Transverse colon (tissue), 4 donors: ENCODE measurements at regions not wholly inside any gene's neighbourhood (a gene's known extent, or its start where the extent isn't known, plus 50 kb on each side); places are given as distances from the start of the nearest gene placed in this dataset.

Experiments
- DNase-seq: peaks from one replicate; pipeline ENCODE4 v3.0.0-alpha.2; 2019
- H3K27ac ChIP-seq, 4 donors: fragments of 200-600 bp; sonication (generic); 2 replicates each; pipeline ENCODE4 v1.5.1; 2016 to 2018; ENCODE audit warnings: inconsistent platforms in 4 of 4
- H3K27me3 ChIP-seq: fragments of 200-600 bp; sonication (generic); 2 replicates; pipeline ENCODE4 v1.5.1; 2017; ENCODE audit warnings: inconsistent platforms
- H3K36me3 ChIP-seq, 4 donors: fragments of 200-600 bp; sonication (generic); 2 replicates each; pipeline ENCODE4 v1.5.1; 2017 to 2019; ENCODE audit warnings: inconsistent platforms in 4 of 4
- H3K4me1 ChIP-seq, 4 donors: fragments of 200-600 bp; sonication (generic); 2 replicates each; pipeline ENCODE4 v1.5.1; 2017 to 2020; ENCODE audit warnings: inconsistent platforms in 4 of 4
- H3K4me3 ChIP-seq, 4 donors: fragments of 200-600 bp; sonication (generic); 1 replicate in 1 of 4; 2 replicates in 3 of 4; pipeline versions ENCODE4 v1.5.1 to v1.6.1; 2017 to 2019; ENCODE audit warnings: inconsistent platforms in 4 of 4
- H3K9me3 ChIP-seq, 2 donors: fragments of 200-600 bp; sonication (generic); 2 replicates each; pipeline ENCODE4 v1.5.1; 2017 to 2019; ENCODE audit warnings: inconsistent platforms in 2 of 2
- EP300 ChIP-seq: sonication (generic); formaldehyde crosslinking; IDR thresholded peaks from one replicate; pipeline ENCODE4 v1.6.1; 2017; ENCODE audit warnings: antibody characterized with exemption, low read depth
- POLR2A ChIP-seq: fragments of 450-650 bp; IDR thresholded peaks from one replicate; pipeline ENCODE4 v1.6.1; 2016; ENCODE audit warnings: antibody characterized with exemption, mild to moderate bottlenecking, moderate library complexity
- POLR2AphosphoS5 ChIP-seq, 3 donors: sonication (generic); formaldehyde crosslinking; IDR thresholded peaks; one replicate each; pipeline ENCODE4 v1.6.1; 2016; ENCODE audit warnings: antibody characterized with exemption in 3 of 3
- WGBS, 2 donors: methylation state at CpG; one replicate each; pipeline ENCODE4 v1.1.5; 2018; ENCODE audit warnings: low coverage in 1 of 2; 5-methylcytosine and 5-hydroxymethylcytosine counted together
- in situ Hi-C, 4 donors: fragments of 200-750 bp; cut with MboI; loops; one replicate each; pipeline versions ENCODE4 v1.15.0 to v1.15.1; 2017; ENCODE audit warnings: low sequenced_read_pairs in 3 of 4, low pct_ligation_motif_present in 1 of 4, low pct_unique_long_range_greater_than_20kb in 1 of 4
- intact Hi-C: fragments of 100-400 bp; cut with DNase I; formaldehyde crosslinking; loops from one replicate; pipeline ENCODE4 v1.15.1; 2023; ENCODE audit warnings: low total_unique reads
- TF ChIP-seq, protein P1 (sequence below), 5 experiments: fragments of 200-600 bp in 3 of 5; fragments of 450-650 bp in 2 of 5; sonication (generic) in 3 of 5; IDR thresholded peaks; 1 replicate in 2 of 5; 2 replicates in 3 of 5; pipeline ENCODE4 v1.5.1; 2016 to 2017; ENCODE audit warnings: antibody characterized with exemption in 5 of 5, inconsistent platforms in 3 of 5, mild to moderate bottlenecking in 2 of 5, moderate library complexity in 1 of 5

DNA sequence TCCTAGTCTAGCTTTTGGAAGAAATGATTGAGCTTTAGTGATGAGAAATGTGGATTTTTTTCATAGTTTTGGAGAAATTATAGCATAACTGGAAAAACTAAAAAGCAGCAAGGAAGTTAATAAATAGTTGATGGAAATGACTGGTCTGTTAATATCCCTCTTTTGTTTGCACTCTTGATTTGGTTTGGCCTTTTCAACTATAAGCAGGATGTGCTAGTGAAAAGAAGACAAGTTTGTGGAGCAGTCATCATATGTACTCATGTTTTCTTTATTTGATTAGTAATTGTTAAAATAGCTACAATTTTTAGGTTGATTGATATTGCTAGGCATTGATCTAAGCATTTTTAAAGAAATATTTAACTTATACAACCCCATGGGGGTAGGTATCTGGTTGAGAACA, 374.7 kb downstream of the TAF11L14 start:
- no peaks in the 10 kb centered on the region for H3K9me3 ChIP-seq
- H3K4me1 ChIP-seq: no peaks in the 10 kb centered on the region
- no peak overlapping the region for H3K27ac ChIP-seq
- H3K27me3 ChIP-seq: no peaks in the 10 kb centered on the region
- DNase-seq: no peak
- intact Hi-C loops (no loop called here), in situ Hi-C loops (no loop called here)
- no peak for TF ChIP-seq EP300
- TF ChIP-seq, protein P1, sequence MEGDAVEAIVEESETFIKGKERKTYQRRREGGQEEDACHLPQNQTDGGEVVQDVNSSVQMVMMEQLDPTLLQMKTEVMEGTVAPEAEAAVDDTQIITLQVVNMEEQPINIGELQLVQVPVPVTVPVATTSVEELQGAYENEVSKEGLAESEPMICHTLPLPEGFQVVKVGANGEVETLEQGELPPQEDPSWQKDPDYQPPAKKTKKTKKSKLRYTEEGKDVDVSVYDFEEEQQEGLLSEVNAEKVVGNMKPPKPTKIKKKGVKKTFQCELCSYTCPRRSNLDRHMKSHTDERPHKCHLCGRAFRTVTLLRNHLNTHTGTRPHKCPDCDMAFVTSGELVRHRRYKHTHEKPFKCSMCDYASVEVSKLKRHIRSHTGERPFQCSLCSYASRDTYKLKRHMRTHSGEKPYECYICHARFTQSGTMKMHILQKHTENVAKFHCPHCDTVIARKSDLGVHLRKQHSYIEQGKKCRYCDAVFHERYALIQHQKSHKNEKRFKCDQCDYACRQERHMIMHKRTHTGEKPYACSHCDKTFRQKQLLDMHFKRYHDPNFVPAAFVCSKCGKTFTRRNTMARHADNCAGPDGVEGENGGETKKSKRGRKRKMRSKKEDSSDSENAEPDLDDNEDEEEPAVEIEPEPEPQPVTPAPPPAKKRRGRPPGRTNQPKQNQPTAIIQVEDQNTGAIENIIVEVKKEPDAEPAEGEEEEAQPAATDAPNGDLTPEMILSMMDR (IDR thresholded peaks at IDR 0.05): no peak
- no peak for TF ChIP-seq POLR2AphosphoS5 (IDR thresholded peaks at IDR 0.05)
- no peak for TF ChIP-seq POLR2A
- no peaks in the 10 kb centered on the region for H3K36me3 ChIP-seq
- H3K4me3 ChIP-seq: no peak overlapping the region

DNA sequence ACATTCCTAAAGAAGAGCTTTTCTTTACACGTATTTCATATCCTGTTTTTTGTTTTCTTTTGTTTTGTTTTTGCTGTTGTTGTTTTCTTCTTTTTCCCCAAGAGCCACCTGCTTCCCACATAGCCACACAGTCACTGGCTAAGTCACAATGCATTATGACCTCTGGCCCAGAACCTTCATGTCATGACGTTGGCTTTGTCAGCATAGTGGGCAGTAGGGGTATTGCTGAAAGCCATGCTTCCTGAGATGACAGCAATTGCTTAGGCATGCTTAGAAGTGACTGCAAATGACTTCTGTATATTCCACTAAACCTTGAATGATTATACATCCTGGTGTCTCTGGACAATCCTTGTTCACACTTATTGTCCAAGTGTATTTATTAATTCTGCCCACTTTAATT, 375.8 kb downstream of the TAF11L14 start:
- Histone ChIP-seq H3K36me3 (no peaks in the 10 kb centered on the region), H3K27me3 (no peaks in the 10 kb centered on the region), H3K4me1 (no peaks in the 10 kb centered on the region), H3K9me3 (no peaks in the 10 kb centered on the region), H3K27ac (no peak overlapping the region), H3K4me3 (no peak overlapping the region)
- intact Hi-C loops (no loop called here), in situ Hi-C loops (no loop called here)
- TF ChIP-seq POLR2A (no peak), POLR2AphosphoS5 (IDR thresholded peaks at IDR 0.05) (no peak), EP300 (no peak)
- TF ChIP-seq, protein P1 (IDR thresholded peaks at IDR 0.05): no peak
- DNase-seq: no peak
- 51 to 62% methylated on average over 1 to 2 of the region's 2 CpGs for WGBS, 2 donors

DNA sequence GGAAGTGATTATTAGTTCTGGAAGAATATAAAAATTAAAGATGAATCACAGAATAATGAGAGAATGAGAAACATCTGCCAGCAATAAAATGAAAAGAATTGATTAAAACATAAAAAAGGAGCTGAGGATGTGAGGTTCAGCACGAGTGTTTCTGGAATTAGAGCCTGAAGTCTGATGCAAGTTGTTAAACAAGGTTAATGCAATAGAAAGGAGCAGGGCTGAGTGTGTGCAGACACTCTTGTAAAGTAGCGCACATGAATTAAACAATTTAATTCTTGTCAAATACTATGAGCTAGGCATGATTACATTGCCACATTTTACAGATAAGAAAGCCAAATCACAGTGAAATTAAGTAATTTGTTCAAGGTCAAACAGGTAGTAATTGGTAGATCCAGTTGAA, 384.2 kb downstream of the TAF11L14 start:
- intact Hi-C loops (no loop called here), in situ Hi-C loops (no loop called here)
- Histone ChIP-seq H3K27me3 (no peaks in the 10 kb centered on the region), H3K4me1 (no peaks in the 10 kb centered on the region), H3K36me3 (no peaks in the 10 kb centered on the region), H3K9me3 (peaks cover 0 to 5% of the 10 kb centered on the region in 2 donors), H3K4me3 (no peak overlapping the region), H3K27ac (no peak overlapping the region)
- no peak for DNase-seq
- no peak for TF ChIP-seq POLR2AphosphoS5 (IDR thresholded peaks at IDR 0.05)
- TF ChIP-seq EP300: no peak
- no peak for TF ChIP-seq POLR2A
- TF ChIP-seq, protein P1 (IDR thresholded peaks at IDR 0.05): no peak
- WGBS, 2 donors: 33 to 38% methylated on average over 2 of the region's 2 CpGs

GRCh38 chr5:18023275-18023674, 389.0 kb downstream of the TAF11L14 start:
- no peaks in the 10 kb centered on the region for H3K4me1 ChIP-seq
- no peaks in the 10 kb centered on the region for H3K27me3 ChIP-seq
- WGBS, 2 donors: 91 to 100% methylated on average over 1 to 2 of the region's 2 CpGs
- in situ Hi-C loops: no loop called here
- no peak overlapping the region for H3K27ac ChIP-seq
- TF ChIP-seq EP300: no peak
- TF ChIP-seq POLR2A: no peak
- TF ChIP-seq POLR2AphosphoS5 (IDR thresholded peaks at IDR 0.05): no peak
- intact Hi-C loops: no loop called here
- H3K4me3 ChIP-seq: no peak overlapping the region
- DNase-seq: no peak
- no peaks in the 10 kb centered on the region for H3K36me3 ChIP-seq
- no peaks in the 10 kb centered on the region for H3K9me3 ChIP-seq

- TF ChIP-seq POLR2A (no peak), EP300 (no peak), POLR2AphosphoS5 (IDR thresholded peaks at IDR 0.05) (no peak)
- TF ChIP-seq, protein P1 (IDR thresholded peaks at IDR 0.05): no peak
- in situ Hi-C loops (no loop called here), intact Hi-C loops (no loop called here)
- WGBS, 2 donors: 50 to 68% methylated on average over 2 of the region's 2 CpGs
- H3K36me3 ChIP-seq: no peaks in the 10 kb centered on the region
- H3K27me3 ChIP-seq: no peaks in the 10 kb centered on the region
- no peak for DNase-seq
- no peaks in the 10 kb centered on the region for H3K4me1 ChIP-seq
- H3K4me3 ChIP-seq: no peak overlapping the region
- H3K9me3 ChIP-seq: no peaks in the 10 kb centered on the region
- H3K27ac ChIP-seq: no peak overlapping the region
Measured at GRCh38 chr5:18023986-18024385, 389.7 kb downstream of the TAF11L14 start.
